H1 (cell line): ENCODE measurements at regions not wholly inside any gene's neighbourhood (a gene's known extent, or its start where the extent isn't known, plus 50 kb on each side); places are given as distances from the start of the nearest gene placed in this dataset.

ENCODE experiments used
- CTCF ChIA-PET: fragments of 300-600 bp; sonication (Branson Sonifier 250); formaldehyde crosslinking; loops from one replicate; lab custom pipeline; 2021; ENCODE audit not compliant: partially characterized antibody; lab: Charles Lee
- POLR2A ChIA-PET: fragments of 300-600 bp; sonication (Branson Sonifier 250); formaldehyde crosslinking; loops from one replicate; lab custom pipeline; 2021; ENCODE audit warnings: inconsistent platforms; ENCODE audit not compliant: partially characterized antibody; lab: Charles Lee
- DNase-seq, 2 experiments: peaks; one replicate each; pipeline versions ENCODE4 v3.0.0 to v3.0.0-alpha.2; 2010 to 2022; ENCODE audit warnings: low spot score in 2 of 2, low read depth in 1 of 2, mixed read lengths in 1 of 2
- FAIRE-seq: peaks from 2 replicates; lab custom pipeline; 2011; peaks lifted over from hg19 to GRCh38; lab: Jason Lieb, UNC
- H2AFZ ChIP-seq: 2 replicates; pipeline ENCODE4 v1.8.1; 2012; ENCODE audit warnings: low read length, inconsistent platforms
- H2AK5ac ChIP-seq: 2 replicates; pipeline ENCODE4 v1.6.1; 2013; ENCODE audit warnings: low read depth, low read length
- H2BK120ac ChIP-seq: replicated peaks from 2 replicates; pipeline ENCODE3; 2013; ENCODE audit warnings: low read depth, low read length, inconsistent platforms
- H2BK12ac ChIP-seq: 2 replicates; pipeline ENCODE4 v1.6.1; 2013; ENCODE audit warnings: low read depth, low read length
- H2BK15ac ChIP-seq: 2 replicates; pipeline ENCODE4 v1.6.1; 2013; ENCODE audit warnings: low read length
- H2BK20ac ChIP-seq: 2 replicates; pipeline ENCODE4 v1.6.1; 2013; ENCODE audit warnings: low read length
- H2BK5ac ChIP-seq: 2 replicates; pipeline ENCODE4 v1.6.1; 2013; ENCODE audit warnings: low read depth, low read length
- H3K14ac ChIP-seq: 2 replicates; pipeline ENCODE4 v1.6.1; 2013; ENCODE audit warnings: inconsistent platforms; ENCODE audit not compliant: insufficient read length
- H3K18ac ChIP-seq: 2 replicates; pipeline ENCODE4 v1.6.1; 2013; ENCODE audit warnings: low read length; ENCODE audit errors: extremely low read depth
- H3K23ac ChIP-seq: 2 replicates; pipeline ENCODE4 v1.6.1; 2013; ENCODE audit warnings: inconsistent platforms; ENCODE audit not compliant: insufficient read length
- H3K23me2 ChIP-seq: 2 replicates; pipeline ENCODE4 v1.6.1; 2013; ENCODE audit warnings: low read depth, low read length
- H3K27ac ChIP-seq: 2 replicates; pipeline ENCODE4 v1.6.1; 2011; ENCODE audit warnings: low read depth, low read length, inconsistent platforms
- H3K27me3 ChIP-seq, 4 experiments: replicated peaks in 1 of 4; 1 replicate in 1 of 4; 2 replicates in 3 of 4; pipeline versions ENCODE4 v1.6.1 to v1.8.1; 2011 to 2013; ENCODE audit warnings: low read length in 3 of 4, mild to moderate bottlenecking in 3 of 4, inconsistent platforms in 2 of 4, mixed read lengths in 2 of 4, moderate library complexity in 1 of 4; ENCODE audit not compliant: control insufficient read depth in 3 of 4, insufficient read depth in 3 of 4; ENCODE audit errors: extremely low read depth in 1 of 4
- H3K36me3 ChIP-seq, 4 experiments: 2 replicates each; pipeline versions ENCODE4 v1.6.1 to v1.8.1; 2011 to 2013; ENCODE audit warnings: mild to moderate bottlenecking in 4 of 4, low read length in 3 of 4, moderate library complexity in 2 of 4, control low read depth in 1 of 4, inconsistent platforms in 1 of 4; ENCODE audit not compliant: insufficient read depth in 4 of 4, control insufficient read depth in 2 of 4
- H3K4ac ChIP-seq: replicated peaks from 2 replicates; pipeline ENCODE3; 2013; ENCODE audit warnings: low read length, low read depth, mixed read lengths, inconsistent platforms; ENCODE audit not compliant: insufficient read length
- H3K4me1 ChIP-seq, 4 experiments: replicated peaks in 1 of 4; 1 replicate in 1 of 4; 2 replicates in 3 of 4; pipeline versions ENCODE4 v1.6.1 to v1.8.1; 2011 to 2013; ENCODE audit warnings: low read length in 3 of 4, inconsistent platforms in 2 of 4, mixed read lengths in 1 of 4; ENCODE audit not compliant: insufficient read depth in 4 of 4, control insufficient read depth in 3 of 4
- H3K4me2 ChIP-seq, 2 experiments: 2 replicates each; pipeline versions ENCODE4 v1.6.1 to v1.8.1; 2011 to 2013; ENCODE audit warnings: low read depth in 2 of 2, low read length in 2 of 2, control low read depth in 1 of 2, inconsistent platforms in 1 of 2, mild to moderate bottlenecking in 1 of 2; ENCODE audit not compliant: insufficient read depth in 1 of 2
- H3K4me3 ChIP-seq, 4 experiments: fragments of 200-600, 300-600 bp in 1 of 4; sonication (generic), shearing (Covaris generic), sonication (Bioruptor Twin) in 1 of 4; 2 replicates each; pipeline versions ENCODE4 v1.5.1 to v1.8.1; 2011 to 2016; ENCODE audit warnings: low read length in 4 of 4, low read depth in 3 of 4, control low read depth in 2 of 4, inconsistent platforms in 2 of 4, mild to moderate bottlenecking in 2 of 4, mixed read lengths in 1 of 4, moderate library complexity in 1 of 4; ENCODE audit not compliant: insufficient read depth in 2 of 4; ENCODE audit errors: extremely low read depth in 1 of 4
- H3K56ac ChIP-seq: replicated peaks from 2 replicates; pipeline ENCODE3; 2013; ENCODE audit warnings: low read depth, mild to moderate bottlenecking, mixed read lengths, low read length, inconsistent platforms; ENCODE audit not compliant: insufficient read length
- H3K79me1 ChIP-seq: 2 replicates; pipeline ENCODE4 v1.6.1; 2013; ENCODE audit warnings: low read depth, low read length, control low read depth
- H3K79me2 ChIP-seq, 2 experiments: 2 replicates each; pipeline versions ENCODE4 v1.6.1 to v1.8.1; 2012 to 2013; ENCODE audit warnings: low read length in 2 of 2, mild to moderate bottlenecking in 2 of 2, inconsistent platforms in 1 of 2; ENCODE audit not compliant: insufficient read depth in 2 of 2, control insufficient read depth in 1 of 2
- H3K9ac ChIP-seq, 4 experiments: replicated peaks in 1 of 4; 1 replicate in 1 of 4; 2 replicates in 3 of 4; pipeline versions ENCODE4 v1.6.1 to v1.8.1; 2011 to 2013; ENCODE audit warnings: low read depth in 3 of 4, low read length in 3 of 4, control low read depth in 2 of 4, mild to moderate bottlenecking in 2 of 4, moderate library complexity in 2 of 4, inconsistent platforms in 1 of 4; ENCODE audit errors: extremely low read depth in 1 of 4
- H3K9me3 ChIP-seq, 2 experiments: 2 replicates each; pipeline versions ENCODE4 v1.6.1 to v1.8.1; 2012 to 2013; ENCODE audit warnings: mild to moderate bottlenecking in 2 of 2, moderate library complexity in 2 of 2, control low read depth in 1 of 2, inconsistent platforms in 1 of 2, low read depth in 1 of 2, low read length in 1 of 2, mixed read lengths in 1 of 2; ENCODE audit not compliant: insufficient read depth in 2 of 2
- H4K20me1 ChIP-seq, 2 experiments: replicated peaks in 1 of 2; 2 replicates each; pipeline versions ENCODE3 to v1.8.1; 2011 to 2013; ENCODE audit warnings: inconsistent platforms in 2 of 2, low read length in 2 of 2, mild to moderate bottlenecking in 1 of 2; ENCODE audit not compliant: insufficient read depth in 2 of 2, control insufficient read depth in 1 of 2
- H4K5ac ChIP-seq: 2 replicates; pipeline ENCODE4 v1.6.1; 2013; ENCODE audit warnings: low read length, low read depth, mixed read lengths, inconsistent platforms; ENCODE audit not compliant: insufficient read length
- H4K8ac ChIP-seq: 2 replicates; pipeline ENCODE4 v1.8.0; 2013; ENCODE audit warnings: mild to moderate bottlenecking, moderate library complexity, low read length, inconsistent platforms; ENCODE audit not compliant: insufficient read depth; ENCODE audit errors: extremely low read depth
- H4K91ac ChIP-seq: replicated peaks from 2 replicates; pipeline ENCODE3; 2013; ENCODE audit warnings: low read length, mixed read lengths, inconsistent platforms; ENCODE audit not compliant: insufficient read length
- CTBP2 ChIP-seq: IDR thresholded peaks from 2 replicates; pipeline ENCODE4 v1.7.0; 2011; ENCODE audit warnings: borderline replicate concordance, mild to moderate bottlenecking, moderate library complexity, mixed read lengths, low read length; ENCODE audit not compliant: insufficient read depth, insufficient read length
- JUND ChIP-seq: IDR thresholded peaks from 2 replicates; pipeline ENCODE4 v1.6.1; 2011; ENCODE audit warnings: mild to moderate bottlenecking, improper control_type of control experiment, low read length
- SIN3A ChIP-seq, 2 experiments: IDR thresholded peaks in 1 of 2; conservative IDR thresholded peaks in 1 of 2; 2 replicates each; pipeline ENCODE4 v1.6.1; 2011 to 2012; ENCODE audit warnings: low read length in 2 of 2, improper control_type of control experiment in 1 of 2, low read depth in 1 of 2, mild to moderate bottlenecking in 1 of 2
- TAF1 ChIP-seq: IDR thresholded peaks from 2 replicates; pipeline ENCODE4 v1.6.1; 2011; ENCODE audit warnings: mild to moderate bottlenecking, low read depth, low read length
- TEAD4 ChIP-seq: IDR thresholded peaks from 2 replicates; pipeline ENCODE4 v1.6.1; 2012; ENCODE audit warnings: low read depth, low read length, inconsistent platforms, mixed read lengths
- whole genome bisulfite sequencing, 2 experiments: shearing (Covaris generic) in 1 of 2; methylation state at CpG; one replicate each; pipeline versions ENCODE4 v1.1.6 to v1.1.7; 2013 to 2015; ENCODE audit warnings: low lambda C conversion rate in 2 of 2, mixed read lengths in 2 of 2, inconsistent platforms in 1 of 2, low coverage in 1 of 2, missing lambda C conversion rate in 1 of 2; ENCODE audit not compliant: insufficient replicate concordance in 2 of 2, insufficient coverage in 1 of 2, insufficient read length in 1 of 2; ENCODE audit errors: extremely low coverage in 1 of 2, missing lambda C conversion rate in 1 of 2; 5-methylcytosine and 5-hydroxymethylcytosine counted together

GRCh38 chrX:128309311-128309710 lies 257.1 kb upstream of the ACTRT1 start:
- Histone ChIP-seq H3K79me2 (no peaks in the 10 kb centered on the region), H2AFZ (no peak overlapping the region)
- CTCF ChIA-PET: no interaction called here

More at GRCh38 chrX:128309311-128309710, 257.1 kb upstream of the ACTRT1 start:
- no peak overlapping the region for H3K14ac ChIP-seq
- no peak overlapping the region for H3K4me3 ChIP-seq
- H3K56ac ChIP-seq: no peak overlapping the region
- no peak overlapping the region for H2BK120ac ChIP-seq
- H4K5ac ChIP-seq: no peak overlapping the region
- H3K18ac ChIP-seq: no peak overlapping the region
- no peaks in the 10 kb centered on the region for H3K23me2 ChIP-seq
- H3K79me1 ChIP-seq: no peaks in the 10 kb centered on the region
- H4K8ac ChIP-seq: no peak overlapping the region
- H3K4ac ChIP-seq: no peak overlapping the region
- DNase-seq: no peak
- H3K23ac ChIP-seq: no peak overlapping the region
- no peak overlapping the region for H3K9ac ChIP-seq
- H4K91ac ChIP-seq: no peak overlapping the region
- no peaks in the 10 kb centered on the region for H4K20me1 ChIP-seq
- H3K27ac ChIP-seq: no peak overlapping the region
- no peak overlapping the region for H2BK20ac ChIP-seq
- no peak overlapping the region for H2BK12ac ChIP-seq
- no peak overlapping the region for H3K4me2 ChIP-seq
- WGBS, 2 experiments: 100% methylated on average over 1 of the region's 1 CpG; no CpG with 5 or more reads in 1 of the 2 experiments
- no peaks in the 10 kb centered on the region for H3K36me3 ChIP-seq
- no peaks in the 10 kb centered on the region for H3K4me1 ChIP-seq
- no peaks in the 10 kb centered on the region for H3K27me3 ChIP-seq
- no peak overlapping the region for H2BK5ac ChIP-seq
- H3K9me3 ChIP-seq: peaks cover 7 to 9% of the 10 kb centered on the region in 2 experiments; a peak in 3 of 4 replicates
- POLR2A ChIA-PET: no interaction called here
- H2BK15ac ChIP-seq: no peak overlapping the region
- TF ChIP-seq JUND (no peak), TAF1 (no peak), TEAD4 (no peak), SIN3A (conservative IDR thresholded peaks at IDR 0.05 in 1 of 2, IDR thresholded peaks at IDR 0.05 in 1 of 2; ENCODE audit: low read depth in 1 of 2, low read length in 2 of 2) (no peak), CTBP2 (no peak)
- no peak for FAIRE-seq
- no peak overlapping the region for H2AK5ac ChIP-seq
